ENCODE measurements at regions not wholly inside any gene's neighbourhood (a gene's known extent, or its start where the extent isn't known, plus 50 kb on each side); places are given as distances from the start of the nearest gene placed in this dataset.

GRCh38 chr2:5364361-5364760 is 327.8 kb upstream of the SOX11 start (continued):
- no peak for TF ChIP-seq ZNF281 (CRISPR knock-in tag; IDR thresholded peaks at IDR 0.05; ENCODE audit: borderline replicate concordance)
- TF ChIP-seq FOXA3 (CRISPR knock-in tag; IDR thresholded peaks at IDR 0.05) = no peak
- no peak for TF ChIP-seq ZNF800 (CRISPR knock-in tag; IDR thresholded peaks at IDR 0.05)
- no peak for TF ChIP-seq ZNF512B (CRISPR knock-in tag; IDR thresholded peaks at IDR 0.05; ENCODE audit: borderline replicate concordance)
- no peak for TF ChIP-seq ARID4A (CRISPR knock-in tag; IDR thresholded peaks at IDR 0.05; ENCODE audit: borderline replicate concordance)
- no peak for TF ChIP-seq ZNF512 (CRISPR knock-in tag; IDR thresholded peaks at IDR 0.05)
- no peak for TF ChIP-seq RCOR2 (CRISPR knock-in tag; IDR thresholded peaks at IDR 0.05)
- TF ChIP-seq KLF9 (CRISPR knock-in tag; IDR thresholded peaks at IDR 0.05; ENCODE audit: low read depth) = no peak
- no peak for TF ChIP-seq TFDP1 (CRISPR knock-in tag; IDR thresholded peaks at IDR 0.05; ENCODE audit: borderline replicate concordance)
